HepG2 (cell line): ENCODE measurements at regions not wholly inside any gene's neighbourhood (a gene's known extent, or its start where the extent isn't known, plus 50 kb on each side); places are given as distances from the start of the nearest gene placed in this dataset.

Source experiments
- ATAC-seq: fragments of 200-7000 bp; cut with Tn5 transposase; 3 replicates; pipeline ENCODE4 v1.9.1; 2020; ENCODE audit warnings: mild to moderate bottlenecking, moderate library complexity
- BruUV-seq: library from RNA; stranded (reverse); fragments of 400-500 nt; replicated peaks from 2 replicates; lab custom pipeline; 2021; lab: Mats Ljungman, UMichigan
- CTCF ChIA-PET: fragments of 300-600 bp; formaldehyde crosslinking; extraction: SDS; loops from one replicate; lab custom pipeline; 2021; ENCODE audit warnings: low total read pairs, inconsistent platforms, low intra/inter-chr PET ratio; lab: Yijun Ruan, JAX
- POLR2A ChIA-PET: fragments of 350-600 bp; sonication (Branson Sonifier 250); formaldehyde crosslinking; loops from one replicate; lab custom pipeline; 2020; ENCODE audit warnings: antibody characterized with exemption, inconsistent platforms; lab: Yijun Ruan, JAX
- DNase-seq: peaks from one replicate; pipeline ENCODE4 v3.0.0-alpha.2; 2015; ENCODE audit warnings: low spot score
- FAIRE-seq: peaks from 3 replicates; lab custom pipeline; 2011; peaks lifted over from hg19 to GRCh38; lab: Jason Lieb, UNC
- H2AFZ ChIP-seq: one replicate; pipeline ENCODE4 v1.6.1; 2011; ENCODE audit warnings: low read length, inconsistent platforms
- H3K27ac ChIP-seq: fragments of 300-600 bp; 3 replicates; pipeline ENCODE4 v1.8.0; 2011; ENCODE audit warnings: mixed run types, mild to moderate bottlenecking, mixed read lengths, low read length, inconsistent platforms; ENCODE audit not compliant: insufficient read depth; ENCODE audit errors: extremely low read length
- H3K27me3 ChIP-seq, 2 experiments: fragments of 200-600 bp in 1 of 2; 2 replicates in 1 of 2; 3 replicates in 1 of 2; pipeline versions ENCODE4 v1.6.0 to v1.8.0; 2011; ENCODE audit warnings: low read length in 2 of 2, mild to moderate bottlenecking in 2 of 2, moderate library complexity in 2 of 2, inconsistent platforms in 1 of 2; ENCODE audit not compliant: insufficient read depth in 2 of 2, control insufficient read depth in 1 of 2
- H3K36me3 ChIP-seq, 2 experiments: fragments of 200-600 bp in 1 of 2; replicated peaks in 1 of 2; 2 replicates in 1 of 2; 3 replicates in 1 of 2; pipeline versions ENCODE4 v1.5.1 to v1.8.0; 2011; ENCODE audit warnings: low read length in 2 of 2, inconsistent platforms in 1 of 2; ENCODE audit not compliant: insufficient read depth in 2 of 2, control insufficient read depth in 1 of 2
- H3K4me1 ChIP-seq: 2 replicates; pipeline ENCODE4 v1.5.1; 2012; ENCODE audit warnings: low read length, inconsistent platforms; ENCODE audit not compliant: insufficient read depth
- H3K4me2 ChIP-seq: 2 replicates; pipeline ENCODE4 v1.6.0; 2011; ENCODE audit warnings: low read depth, low read length, inconsistent platforms
- H3K4me3 ChIP-seq, 3 experiments: fragments of 200-600 bp in 1 of 3; sonication (generic), shearing (Covaris generic) in 1 of 3; replicated peaks in 1 of 3; 2 replicates each; pipeline ENCODE4 v1.5.1; 2011 to 2016; ENCODE audit warnings: low read length in 3 of 3, inconsistent platforms in 2 of 3, low read depth in 2 of 3, mild to moderate bottlenecking in 2 of 3, control low read depth in 1 of 3, mixed read lengths in 1 of 3; ENCODE audit not compliant: insufficient read depth in 1 of 3
- H3K79me2 ChIP-seq: one replicate; pipeline ENCODE4 v1.6.1; 2011; ENCODE audit warnings: low read length, inconsistent platforms; ENCODE audit not compliant: insufficient read depth
- H3K9ac ChIP-seq: 2 replicates; pipeline ENCODE4 v1.6.0; 2011; ENCODE audit warnings: mild to moderate bottlenecking, low read depth, low read length, inconsistent platforms; ENCODE audit not compliant: insufficient read depth
- H3K9me3 ChIP-seq: 2 replicates; pipeline ENCODE4 v1.5.1; 2012; ENCODE audit warnings: mild to moderate bottlenecking, low read length
- H4K20me1 ChIP-seq: 2 replicates; pipeline ENCODE4 v1.6.0; 2011; ENCODE audit warnings: inconsistent platforms, mild to moderate bottlenecking, low read length, moderate library complexity; ENCODE audit not compliant: insufficient read depth
- FOXA3 ChIP-seq: IDR thresholded peaks from 2 replicates; pipeline ENCODE4 v1.6.1; 2016; ENCODE audit warnings: missing genetic modification reagents, missing compliant biosample characterization
- KLF11 ChIP-seq: IDR thresholded peaks from 2 replicates; pipeline ENCODE4 v1.6.1; 2016; ENCODE audit warnings: missing compliant biosample characterization
- NONO ChIP-seq, 2 experiments: fragments of 450-650 bp in 1 of 2; sonication (generic) in 1 of 2; formaldehyde crosslinking in 1 of 2; IDR thresholded peaks in 1 of 2; conservative IDR thresholded peaks in 1 of 2; 2 replicates each; pipeline versions ENCODE4 v1.6.1 to v1.8.0; 2017 to 2022; ENCODE audit warnings: mild to moderate bottlenecking in 1 of 2, missing genetic modification reagents in 1 of 2, moderate library complexity in 1 of 2
- TARDBP ChIP-seq: sonication (generic); formaldehyde crosslinking; IDR thresholded peaks from 2 replicates; pipeline ENCODE4 v1.8.0; 2022; ENCODE audit warnings: mild to moderate bottlenecking, missing genetic modification reagents
- YY1 ChIP-seq: IDR thresholded peaks from 2 replicates; pipeline ENCODE4 v1.6.1; 2011; ENCODE audit warnings: low read length, low read depth, moderate library complexity, mild to moderate bottlenecking; ENCODE audit not compliant: insufficient read depth, insufficient replicate concordance
- ZNF205 ChIP-seq: IDR thresholded peaks from 2 replicates; pipeline ENCODE4 v1.6.1; 2018; ENCODE audit warnings: missing biosample characterization, missing genetic modification reagents
- ZNF281 ChIP-seq: sonication (generic); formaldehyde crosslinking; IDR thresholded peaks from 2 replicates; pipeline ENCODE4 v1.4.0; 2020; ENCODE audit warnings: missing genetic modification reagents, borderline replicate concordance
- ZNF451 ChIP-seq: sonication (generic); formaldehyde crosslinking; IDR thresholded peaks from 2 replicates; pipeline ENCODE4 v1.5.0; 2020; ENCODE audit warnings: mild to moderate bottlenecking, missing genetic modification reagents
- ZNF674 ChIP-seq: sonication (generic); formaldehyde crosslinking; IDR thresholded peaks from 2 replicates; pipeline ENCODE4 v1.5.0; 2020; ENCODE audit warnings: low read depth, mild to moderate bottlenecking, missing genetic modification reagents
- ZNF879 ChIP-seq: sonication (generic); formaldehyde crosslinking; IDR thresholded peaks from 2 replicates; pipeline ENCODE4 v1.8.1; 2023; ENCODE audit warnings: missing genetic modification reagents
- WGBS: methylation state at CpG from one replicate; pipeline ENCODE4 v1.1.6; 2017; ENCODE audit warnings: low lambda C conversion rate; 5-methylcytosine and 5-hydroxymethylcytosine counted together
- in situ Hi-C: cut with HindIII; loops from 2 replicates; pipeline ENCODE4 v1.10.0; 2017; ENCODE audit warnings: low pct_unique_long_range_greater_than_20kb; ENCODE audit not compliant: extremely low pct_ligation_motif_present
- intact Hi-C: fragments of 100-400 bp; cut with micrococcal nuclease; formaldehyde crosslinking; loops from one replicate; pipeline ENCODE4 v1.10.0; 2022; ENCODE audit not compliant: unreplicated experiment
- TF ChIP-seq, protein P1 (sequence below): sonication (generic); formaldehyde crosslinking; IDR thresholded peaks from 2 replicates; pipeline ENCODE4 v1.5.0; 2020; ENCODE audit warnings: mild to moderate bottlenecking, missing genetic modification reagents
- TF ChIP-seq, protein P2 (sequence below): sonication (generic); formaldehyde crosslinking; IDR thresholded peaks from 2 replicates; pipeline ENCODE4 v1.5.1; 2020; ENCODE audit warnings: mild to moderate bottlenecking, missing genetic modification reagents, borderline replicate concordance
- TF ChIP-seq, protein P3 (sequence below): sonication (generic); formaldehyde crosslinking; IDR thresholded peaks from 2 replicates; pipeline ENCODE4 v1.8.0; 2022; ENCODE audit warnings: missing genetic modification reagents, low read depth, mild to moderate bottlenecking, borderline replicate concordance
- TF ChIP-seq, protein P4 (sequence below): sonication (generic); formaldehyde crosslinking; IDR thresholded peaks from 2 replicates; pipeline ENCODE4 v1.4.0; 2020; ENCODE audit warnings: missing genetic modification reagents

- Histone ChIP-seq H3K79me2 (no peaks in the 10 kb centered on the region), H3K27me3 (no peaks in the 10 kb centered on the region), H3K9me3 (no peaks in the 10 kb centered on the region), H3K4me3 (no peak overlapping the region), H3K4me1 (peaks cover 5% of the 10 kb centered on the region; the same call in 1 of the 2 replicates), H3K9ac (no peak overlapping the region), H3K27ac (no peak overlapping the region), H4K20me1 (no peaks in the 10 kb centered on the region), H3K4me2 (no peak overlapping the region), H2AFZ (no peak overlapping the region), H3K36me3 (no peaks in the 10 kb centered on the region)
- FAIRE-seq (no peak), ATAC-seq (no peak), DNase-seq (no peak)
- POLR2A ChIA-PET = no interaction called here
- intact Hi-C loops (no loop called here), in situ Hi-C loops (no loop called here)
- 25% methylated on average over 4 of the region's 4 CpGs for WGBS
- CTCF ChIA-PET = no interaction called here
- BruUV-seq = no TSS peak
- TF ChIP-seq KLF11 (CRISPR knock-in tag) (no peak), NONO (IDR thresholded peaks at IDR 0.05) (no peak), NONO (CRISPR knock-in tag; conservative IDR thresholded peaks at IDR 0.05) (no peak), ZNF879 (CRISPR knock-in tag) (no peak), ZNF674 (no peak), ZNF451 (CRISPR knock-in tag) (no peak), ZNF205 (CRISPR knock-in tag) (no peak), ZNF281 (no peak), FOXA3 (CRISPR knock-in tag) (no peak), TARDBP (CRISPR knock-in tag) (no peak), YY1 (no peak)
- TF ChIP-seq, protein P1, sequence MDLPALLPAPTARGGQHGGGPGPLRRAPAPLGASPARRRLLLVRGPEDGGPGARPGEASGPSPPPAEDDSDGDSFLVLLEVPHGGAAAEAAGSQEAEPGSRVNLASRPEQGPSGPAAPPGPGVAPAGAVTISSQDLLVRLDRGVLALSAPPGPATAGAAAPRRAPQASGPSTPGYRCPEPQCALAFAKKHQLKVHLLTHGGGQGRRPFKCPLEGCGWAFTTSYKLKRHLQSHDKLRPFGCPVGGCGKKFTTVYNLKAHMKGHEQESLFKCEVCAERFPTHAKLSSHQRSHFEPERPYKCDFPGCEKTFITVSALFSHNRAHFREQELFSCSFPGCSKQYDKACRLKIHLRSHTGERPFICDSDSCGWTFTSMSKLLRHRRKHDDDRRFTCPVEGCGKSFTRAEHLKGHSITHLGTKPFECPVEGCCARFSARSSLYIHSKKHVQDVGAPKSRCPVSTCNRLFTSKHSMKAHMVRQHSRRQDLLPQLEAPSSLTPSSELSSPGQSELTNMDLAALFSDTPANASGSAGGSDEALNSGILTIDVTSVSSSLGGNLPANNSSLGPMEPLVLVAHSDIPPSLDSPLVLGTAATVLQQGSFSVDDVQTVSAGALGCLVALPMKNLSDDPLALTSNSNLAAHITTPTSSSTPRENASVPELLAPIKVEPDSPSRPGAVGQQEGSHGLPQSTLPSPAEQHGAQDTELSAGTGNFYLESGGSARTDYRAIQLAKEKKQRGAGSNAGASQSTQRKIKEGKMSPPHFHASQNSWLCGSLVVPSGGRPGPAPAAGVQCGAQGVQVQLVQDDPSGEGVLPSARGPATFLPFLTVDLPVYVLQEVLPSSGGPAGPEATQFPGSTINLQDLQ = no peak
- TF ChIP-seq, protein P2, sequence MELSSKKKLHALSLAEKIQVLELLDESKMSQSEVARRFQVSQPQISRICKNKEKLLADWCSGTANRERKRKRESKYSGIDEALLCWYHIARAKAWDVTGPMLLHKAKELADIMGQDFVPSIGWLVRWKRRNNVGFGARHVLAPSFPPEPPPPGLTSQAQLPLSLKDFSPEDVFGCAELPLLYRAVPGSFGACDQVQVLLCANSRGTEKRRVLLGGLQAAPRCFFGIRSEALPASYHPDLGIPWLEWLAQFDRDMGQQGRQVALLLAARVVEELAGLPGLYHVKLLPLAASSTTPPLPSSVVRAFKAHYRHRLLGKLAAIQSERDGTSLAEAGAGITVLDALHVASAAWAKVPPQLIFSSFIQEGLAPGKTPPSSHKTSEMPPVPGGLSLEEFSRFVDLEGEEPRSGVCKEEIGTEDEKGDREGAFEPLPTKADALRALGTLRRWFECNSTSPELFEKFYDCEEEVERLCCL (CRISPR knock-in tag) = no peak
- TF ChIP-seq, protein P3, sequence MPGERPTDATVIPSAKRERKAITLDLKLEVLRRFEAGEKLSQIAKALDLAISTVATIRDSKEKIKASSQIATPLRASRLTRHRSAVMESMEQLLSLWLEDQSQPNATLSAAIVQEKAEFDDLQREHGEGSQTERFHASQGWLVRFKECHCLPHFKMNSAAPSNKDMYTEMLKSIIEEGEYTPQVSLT (CRISPR knock-in tag) = no peak
- TF ChIP-seq, protein P4, sequence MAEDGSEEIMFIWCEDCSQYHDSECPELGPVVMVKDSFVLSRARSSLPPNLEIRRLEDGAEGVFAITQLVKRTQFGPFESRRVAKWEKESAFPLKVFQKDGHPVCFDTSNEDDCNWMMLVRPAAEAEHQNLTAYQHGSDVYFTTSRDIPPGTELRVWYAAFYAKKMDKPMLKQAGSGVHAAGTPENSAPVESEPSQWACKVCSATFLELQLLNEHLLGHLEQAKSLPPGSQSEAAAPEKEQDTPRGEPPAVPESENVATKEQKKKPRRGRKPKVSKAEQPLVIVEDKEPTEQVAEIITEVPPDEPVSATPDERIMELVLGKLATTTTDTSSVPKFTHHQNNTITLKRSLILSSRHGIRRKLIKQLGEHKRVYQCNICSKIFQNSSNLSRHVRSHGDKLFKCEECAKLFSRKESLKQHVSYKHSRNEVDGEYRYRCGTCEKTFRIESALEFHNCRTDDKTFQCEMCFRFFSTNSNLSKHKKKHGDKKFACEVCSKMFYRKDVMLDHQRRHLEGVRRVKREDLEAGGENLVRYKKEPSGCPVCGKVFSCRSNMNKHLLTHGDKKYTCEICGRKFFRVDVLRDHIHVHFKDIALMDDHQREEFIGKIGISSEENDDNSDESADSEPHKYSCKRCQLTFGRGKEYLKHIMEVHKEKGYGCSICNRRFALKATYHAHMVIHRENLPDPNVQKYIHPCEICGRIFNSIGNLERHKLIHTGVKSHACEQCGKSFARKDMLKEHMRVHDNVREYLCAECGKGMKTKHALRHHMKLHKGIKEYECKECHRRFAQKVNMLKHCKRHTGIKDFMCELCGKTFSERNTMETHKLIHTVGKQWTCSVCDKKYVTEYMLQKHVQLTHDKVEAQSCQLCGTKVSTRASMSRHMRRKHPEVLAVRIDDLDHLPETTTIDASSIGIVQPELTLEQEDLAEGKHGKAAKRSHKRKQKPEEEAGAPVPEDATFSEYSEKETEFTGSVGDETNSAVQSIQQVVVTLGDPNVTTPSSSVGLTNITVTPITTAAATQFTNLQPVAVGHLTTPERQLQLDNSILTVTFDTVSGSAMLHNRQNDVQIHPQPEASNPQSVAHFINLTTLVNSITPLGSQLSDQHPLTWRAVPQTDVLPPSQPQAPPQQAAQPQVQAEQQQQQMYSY (CRISPR knock-in tag) = no peak
Observed at GRCh38 chr14:56742391-56742878, 67.8 kb downstream of the OTX2 start.
